Neural cell (in vitro differentiated cells): ENCODE measurements at regions not wholly inside any gene's neighbourhood (a gene's known extent, or its start where the extent isn't known, plus 50 kb on each side); places are given as distances from the start of the nearest gene placed in this dataset.

Source experiments
- H2AFZ ChIP-seq: fragments of 200-600, 300-800 bp; sonication (generic), shearing (Covaris generic); 2 replicates; pipeline ENCODE4 v1.6.0; 2014; ENCODE audit warnings: low read depth, mild to moderate bottlenecking, antibody characterized with exemption, low read length, moderate library complexity
- H3F3A ChIP-seq: fragments of 200-600 bp; shearing (Covaris generic); 2 replicates; pipeline ENCODE4 v1.6.1; 2016; ENCODE audit warnings: mild to moderate bottlenecking, moderate library complexity, mixed read lengths, antibody characterized with exemption, low read length; ENCODE audit not compliant: insufficient read depth, poor library complexity, severe bottlenecking
- H3K27ac ChIP-seq: fragments of 200-600, 300-800 bp; sonication (generic), shearing (Covaris generic); 2 replicates; pipeline ENCODE4 v1.5.1; 2014; ENCODE audit warnings: mild to moderate bottlenecking, low read length, moderate library complexity
- H3K27me3 ChIP-seq: fragments of 300-800, 200-600 bp; sonication (generic), shearing (Covaris generic); 2 replicates; pipeline ENCODE4 v1.6.0; 2014; ENCODE audit warnings: mild to moderate bottlenecking, low read depth, low read length, moderate library complexity; ENCODE audit not compliant: insufficient read depth
- H3K36me3 ChIP-seq: fragments of 300-800, 200-600 bp; sonication (generic), shearing (Covaris generic); 2 replicates; pipeline ENCODE4 v1.5.1; 2014; ENCODE audit warnings: mild to moderate bottlenecking, antibody characterized with exemption, low read length, moderate library complexity; ENCODE audit not compliant: insufficient read depth
- H3K4me2 ChIP-seq: fragments of 300-800, 200-600 bp; sonication (generic), shearing (Covaris generic); 2 replicates; pipeline ENCODE4 v1.6.0; 2014; ENCODE audit warnings: mild to moderate bottlenecking, low read length
- H3K4me3 ChIP-seq: fragments of 300-800, 200-600 bp; sonication (generic), shearing (Covaris generic); 2 replicates; pipeline ENCODE4 v1.5.1; 2014; ENCODE audit warnings: mild to moderate bottlenecking, low read length, moderate library complexity
- H3K79me2 ChIP-seq: fragments of 200-600 bp; shearing (Covaris generic); replicated peaks from 2 replicates; pipeline ENCODE4 v1.6.0; 2014; ENCODE audit warnings: mild to moderate bottlenecking, low read length, moderate library complexity; ENCODE audit not compliant: insufficient read depth
- H3K9ac ChIP-seq: fragments of 300-800, 200-600 bp; sonication (generic), shearing (Covaris generic); 2 replicates; pipeline ENCODE4 v1.6.1; 2016; ENCODE audit warnings: mild to moderate bottlenecking, low read length, mixed read lengths
- H3K9me2 ChIP-seq: fragments of 200-600 bp; shearing (Covaris generic); 2 replicates; pipeline ENCODE4 v1.6.1; 2016; ENCODE audit warnings: mild to moderate bottlenecking, low read length, mixed read lengths; ENCODE audit not compliant: insufficient read depth
- H3K9me3 ChIP-seq: fragments of 200-600, 300-800 bp; sonication (generic), shearing (Covaris generic); 2 replicates; pipeline ENCODE4 v1.6.1; 2016; ENCODE audit warnings: mild to moderate bottlenecking, mixed run types, low read length, moderate library complexity, mixed read lengths
- H4K20me1 ChIP-seq: fragments of 200-600 bp; shearing (Covaris generic); 2 replicates; pipeline ENCODE4 v1.6.1; 2016; ENCODE audit warnings: mild to moderate bottlenecking, mixed run types; ENCODE audit not compliant: insufficient read depth
- CTCF ChIP-seq: fragments of 450-650 bp; IDR thresholded peaks from 2 replicates; pipeline ENCODE4 v1.5.1; 2014; ENCODE audit warnings: antibody characterized with exemption, mild to moderate bottlenecking, moderate library complexity; ENCODE audit not compliant: poor library complexity, severe bottlenecking
- EP300 ChIP-seq: fragments of 450-650 bp; conservative IDR thresholded peaks from 2 replicates; pipeline ENCODE4 v1.6.1; 2014; ENCODE audit warnings: antibody characterized with exemption, mild to moderate bottlenecking, moderate library complexity; ENCODE audit not compliant: poor library complexity, severe bottlenecking
- EZH2 ChIP-seq: fragments of 200-600, 300-800 bp; shearing (Covaris generic), sonication (generic); IDR thresholded peaks from 2 replicates; pipeline ENCODE4 v1.6.1; 2014; ENCODE audit warnings: antibody characterized with exemption, low read length, borderline replicate concordance, mild to moderate bottlenecking; ENCODE audit not compliant: insufficient read depth, poor library complexity, severe bottlenecking
- MXI1 ChIP-seq: fragments of 450-650 bp; conservative IDR thresholded peaks from 2 replicates; pipeline ENCODE4 v1.6.1; 2014; ENCODE audit warnings: antibody characterized with exemption, mild to moderate bottlenecking; ENCODE audit not compliant: poor library complexity, severe bottlenecking
- POLR2AphosphoS5 ChIP-seq: IDR thresholded peaks from 2 replicates; pipeline ENCODE4 v1.6.1; 2012
- RAD21 ChIP-seq: fragments of 450-650 bp; conservative IDR thresholded peaks from 2 replicates; pipeline ENCODE4 v1.6.1; 2014; ENCODE audit warnings: antibody characterized with exemption, mild to moderate bottlenecking, moderate library complexity
- REST ChIP-seq: IDR thresholded peaks from 2 replicates; pipeline ENCODE4 v1.6.1; 2012; ENCODE audit warnings: borderline replicate concordance
- SMC3 ChIP-seq: fragments of 450-650 bp; conservative IDR thresholded peaks from 2 replicates; pipeline ENCODE4 v1.6.1; 2014; ENCODE audit warnings: antibody characterized with exemption, mild to moderate bottlenecking, moderate library complexity; ENCODE audit not compliant: poor library complexity
- TAF1 ChIP-seq: IDR thresholded peaks from 2 replicates; pipeline ENCODE4 v1.6.1; 2012; ENCODE audit warnings: low read depth

- Histone ChIP-seq H4K20me1 (no peaks in the 10 kb centered on the region), H3K4me2 (no peak overlapping the region), H3K79me2 (no peaks in the 10 kb centered on the region), H3K4me3 (no peak overlapping the region), H2AFZ (no peak overlapping the region), H3K9ac (no peak overlapping the region), H3K9me3 (no peaks in the 10 kb centered on the region), H3K27ac (no peak overlapping the region), H3F3A (no peaks in the 10 kb centered on the region), H3K27me3 (no peaks in the 10 kb centered on the region), H3K36me3 (no peaks in the 10 kb centered on the region), H3K9me2 (no peaks in the 10 kb centered on the region)
- no peak for TF ChIP-seq EZH2
- TF ChIP-seq REST, result no peak
- TF ChIP-seq TAF1, result no peak
- TF ChIP-seq MXI1, result no peak
- TF ChIP-seq EP300, result no peak
- TF ChIP-seq CTCF, result no peak
- TF ChIP-seq RAD21, result no peak
- TF ChIP-seq SMC3, result no peak
- TF ChIP-seq POLR2AphosphoS5, result no peak
Observed at GRCh38 chr9:2495221-2496005, 126.2 kb upstream of the VLDLR start.

GRCh38 chr9:2496169-2496568, 125.4 kb upstream of the VLDLR start:
- H4K20me1 ChIP-seq, result no peaks in the 10 kb centered on the region
- no peaks in the 10 kb centered on the region for H3K27me3 ChIP-seq
- no peaks in the 10 kb centered on the region for H3K9me2 ChIP-seq
- H3K4me2 ChIP-seq, result no peak overlapping the region
- H3K36me3 ChIP-seq, result no peaks in the 10 kb centered on the region
- no peak overlapping the region for H3K9ac ChIP-seq
- H3K9me3 ChIP-seq, result no peaks in the 10 kb centered on the region
- no peaks in the 10 kb centered on the region for H3F3A ChIP-seq
- H2AFZ ChIP-seq, result no peak overlapping the region
- H3K79me2 ChIP-seq, result no peaks in the 10 kb centered on the region
- no peak for TF ChIP-seq EP300
- no peak for TF ChIP-seq RAD21
- TF ChIP-seq EZH2, result no peak
- no peak for TF ChIP-seq REST
- TF ChIP-seq SMC3, result no peak
- no peak for TF ChIP-seq TAF1
- TF ChIP-seq CTCF, result no peak
- no peak for TF ChIP-seq POLR2AphosphoS5
- no peak for TF ChIP-seq MXI1
- H3K27ac ChIP-seq, result no peak overlapping the region
- no peak overlapping the region for H3K4me3 ChIP-seq
